ENCODE measurements at regions not wholly inside any gene's neighbourhood (a gene's known extent, or its start where the extent isn't known, plus 50 kb on each side); places are given as distances from the start of the nearest gene placed in this dataset.

DNA sequence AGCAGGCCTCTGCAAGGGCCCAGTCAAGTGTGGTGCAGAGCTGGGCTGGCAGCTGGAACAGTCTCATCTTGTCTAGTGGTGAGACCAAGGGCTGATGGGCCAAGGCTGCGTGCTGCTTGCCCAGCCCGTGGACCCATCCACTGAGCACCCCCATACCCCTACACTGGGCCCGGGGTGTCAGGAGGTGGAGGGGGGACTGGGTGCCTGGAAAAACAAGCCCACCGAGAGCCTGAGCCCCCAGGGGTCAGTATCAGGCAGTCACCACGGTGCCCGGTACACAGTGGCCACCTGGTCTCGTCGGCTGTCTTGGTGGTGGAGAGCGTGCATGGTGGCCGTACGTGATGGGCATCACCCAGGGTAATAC is 238.3 kb downstream of the SEC14L1 start:
- DNase-seq (ENCODE audit: low spot score), result no peak

DNA sequence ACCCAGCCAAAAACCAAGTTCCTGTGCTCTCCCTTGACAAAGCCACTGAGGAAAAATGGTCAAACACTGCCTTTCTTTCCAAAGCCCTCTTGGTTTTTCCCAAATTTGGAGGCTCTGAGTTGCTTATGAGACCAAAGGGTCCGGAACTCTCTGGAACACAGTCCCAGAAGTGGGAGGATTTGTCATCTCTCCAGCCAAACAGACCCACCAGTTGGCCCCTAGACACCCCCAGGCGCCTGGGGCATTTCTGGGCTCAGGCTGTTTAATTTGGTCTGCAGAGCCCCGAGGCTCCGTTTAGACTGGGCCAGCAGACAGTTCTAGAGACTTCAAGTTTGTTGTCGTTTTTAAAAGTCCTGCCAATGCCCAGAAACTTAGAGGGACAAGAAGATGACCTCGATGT is 239.1 kb downstream of the SEC14L1 start:
- DNase-seq (ENCODE audit: low spot score), result no peak

DNA sequence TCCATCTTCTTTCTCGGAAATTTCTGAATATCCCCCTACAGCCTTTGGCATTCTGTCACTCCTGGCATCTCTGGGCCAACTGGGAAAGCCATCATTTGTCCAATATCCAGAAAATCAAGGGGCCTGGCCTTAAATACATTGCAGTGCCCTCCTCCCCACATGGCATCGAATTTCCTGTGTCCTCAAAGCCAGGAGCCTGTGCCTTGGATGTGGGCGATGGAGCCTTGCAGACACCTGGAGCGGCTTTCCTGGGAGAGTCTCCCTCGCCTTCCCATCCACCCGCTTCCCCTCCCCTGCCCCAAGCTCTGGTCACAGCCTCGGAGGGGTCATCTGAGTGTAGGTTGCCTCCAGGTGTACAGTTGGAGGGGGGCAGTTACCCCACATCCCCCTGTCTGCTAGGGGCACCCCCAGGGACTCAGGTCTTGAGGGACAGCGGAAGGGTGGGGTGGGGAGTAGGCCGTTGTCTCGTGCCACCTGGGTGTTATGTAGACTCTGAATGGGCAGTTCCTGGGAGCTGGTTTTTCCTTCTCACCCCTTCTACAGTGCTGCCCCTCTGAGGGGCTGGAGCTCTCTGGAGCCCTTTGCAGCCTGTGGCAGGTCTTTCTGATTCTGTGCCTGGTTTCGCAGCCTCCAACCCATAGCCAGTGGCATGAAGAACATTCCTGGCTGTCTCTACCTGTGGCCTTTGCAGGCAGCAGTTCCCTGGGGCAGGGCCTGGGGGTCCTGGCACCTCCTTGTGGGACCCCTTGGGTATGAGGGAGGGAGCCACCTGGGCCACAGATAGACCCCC is 239.8 kb downstream of the SEC14L1 start:
- no peak for DNase-seq (ENCODE audit: low spot score)

DNA sequence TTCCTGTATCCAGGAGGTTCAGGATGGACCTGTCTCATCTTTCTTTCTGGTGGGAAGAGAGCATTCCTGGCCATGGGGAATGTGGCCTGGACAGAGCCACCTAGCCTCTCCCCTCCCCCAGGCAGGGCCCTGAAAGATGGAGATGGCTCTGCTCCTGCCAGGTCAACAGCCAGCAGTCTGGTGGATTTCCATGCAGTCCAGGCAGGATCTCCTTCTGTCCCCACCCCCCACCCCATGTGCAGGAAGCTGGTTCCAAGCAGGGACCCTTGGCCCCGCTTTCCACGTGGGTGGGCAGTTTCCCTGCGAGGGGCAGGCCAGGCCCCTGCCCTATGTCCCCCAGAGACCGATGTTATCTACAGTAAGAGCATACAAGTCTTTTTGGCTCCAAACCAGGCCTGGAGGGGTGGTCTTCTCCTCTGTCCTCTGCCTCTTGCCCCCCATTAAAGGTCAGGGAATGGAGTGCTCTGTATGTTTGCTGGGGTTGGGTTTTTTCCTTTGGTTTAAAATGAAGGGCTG is 240.5 kb downstream of the SEC14L1 start:
- no peak for DNase-seq (ENCODE audit: low spot score)

DNA sequence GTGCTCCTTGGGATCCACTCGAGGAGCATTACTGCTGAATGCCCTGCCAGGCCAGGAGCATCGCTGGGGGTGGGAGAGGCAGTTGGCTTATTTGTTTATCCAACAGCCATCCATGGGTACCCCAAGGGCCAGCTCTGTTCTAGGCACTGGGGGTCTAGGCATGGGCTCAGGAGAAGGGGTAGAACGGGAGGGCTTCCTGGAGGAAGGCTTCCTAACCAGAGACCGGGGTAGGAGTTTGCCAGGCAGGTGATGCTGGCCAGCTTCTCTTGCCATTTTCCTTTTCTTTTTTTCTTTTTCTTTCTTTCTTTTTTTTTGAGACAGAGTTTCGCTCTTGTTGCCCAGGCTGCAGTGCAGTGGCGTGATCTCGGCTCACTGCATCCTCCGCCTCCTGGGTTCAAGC is 241.0 kb downstream of the SEC14L1 start:
- DNase-seq (ENCODE audit: low spot score), result no peak

DNA sequence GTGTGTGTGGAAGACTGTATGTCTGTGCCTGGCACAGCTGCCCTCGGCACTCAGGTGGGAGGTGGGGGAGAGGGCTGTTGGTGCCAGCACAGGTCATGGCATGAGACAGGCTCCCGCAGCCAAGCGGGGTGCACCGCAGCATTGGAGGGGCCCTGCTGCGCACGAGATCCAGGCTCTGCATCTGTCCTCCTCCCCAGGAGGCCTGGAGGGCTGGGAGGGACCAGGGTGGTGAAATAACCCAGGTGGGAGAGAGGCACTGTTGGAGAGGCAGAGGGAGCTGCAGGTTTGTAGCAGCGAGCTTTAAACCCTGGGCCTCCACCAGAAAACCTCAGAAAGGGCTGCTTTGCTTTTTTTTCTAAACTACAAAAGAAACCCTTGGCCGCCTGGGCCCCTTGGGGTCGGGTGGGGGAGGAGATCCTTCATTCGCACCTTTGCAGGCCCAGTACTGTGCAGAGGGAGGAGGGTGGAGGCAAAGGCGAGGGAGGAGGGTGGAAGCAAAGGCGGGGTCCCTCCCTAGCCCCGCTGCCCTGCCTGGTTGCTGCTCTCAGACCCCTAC is 241.7 kb downstream of the SEC14L1 start:
- no peak for DNase-seq (ENCODE audit: low spot score)

DNA sequence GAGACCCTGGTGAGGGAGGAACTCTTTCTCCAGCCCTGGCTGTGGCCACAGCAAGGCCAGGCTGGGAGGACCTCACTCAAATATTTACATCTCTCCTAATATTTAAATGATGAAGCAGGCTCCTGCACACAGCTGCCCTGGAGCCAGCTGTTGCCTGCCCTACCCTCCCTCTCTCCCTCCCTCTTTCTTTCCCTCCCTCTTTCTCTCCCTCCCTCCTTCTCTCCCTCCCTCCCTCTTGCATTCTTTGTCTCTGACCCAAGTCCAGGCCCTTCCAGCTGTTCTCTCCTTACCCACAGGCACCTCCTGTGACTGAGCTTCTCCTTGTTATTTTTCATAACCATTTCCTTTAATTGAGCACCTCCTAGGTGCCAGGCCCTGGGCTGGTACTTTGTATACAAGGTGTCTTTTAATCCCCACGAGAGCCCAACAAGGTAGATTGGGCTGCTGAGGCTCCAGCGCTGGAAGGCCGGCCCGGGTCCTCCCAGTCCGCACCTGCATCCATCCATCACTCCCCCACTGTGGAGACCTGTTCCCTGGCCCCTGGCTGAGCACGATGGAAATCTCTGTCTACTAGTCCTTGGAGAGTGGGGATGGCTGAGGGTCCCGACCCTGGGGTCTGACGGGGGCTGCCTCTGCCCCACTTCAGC is 242.3 kb downstream of the SEC14L1 start:
- no peak for DNase-seq (ENCODE audit: low spot score)

DNA sequence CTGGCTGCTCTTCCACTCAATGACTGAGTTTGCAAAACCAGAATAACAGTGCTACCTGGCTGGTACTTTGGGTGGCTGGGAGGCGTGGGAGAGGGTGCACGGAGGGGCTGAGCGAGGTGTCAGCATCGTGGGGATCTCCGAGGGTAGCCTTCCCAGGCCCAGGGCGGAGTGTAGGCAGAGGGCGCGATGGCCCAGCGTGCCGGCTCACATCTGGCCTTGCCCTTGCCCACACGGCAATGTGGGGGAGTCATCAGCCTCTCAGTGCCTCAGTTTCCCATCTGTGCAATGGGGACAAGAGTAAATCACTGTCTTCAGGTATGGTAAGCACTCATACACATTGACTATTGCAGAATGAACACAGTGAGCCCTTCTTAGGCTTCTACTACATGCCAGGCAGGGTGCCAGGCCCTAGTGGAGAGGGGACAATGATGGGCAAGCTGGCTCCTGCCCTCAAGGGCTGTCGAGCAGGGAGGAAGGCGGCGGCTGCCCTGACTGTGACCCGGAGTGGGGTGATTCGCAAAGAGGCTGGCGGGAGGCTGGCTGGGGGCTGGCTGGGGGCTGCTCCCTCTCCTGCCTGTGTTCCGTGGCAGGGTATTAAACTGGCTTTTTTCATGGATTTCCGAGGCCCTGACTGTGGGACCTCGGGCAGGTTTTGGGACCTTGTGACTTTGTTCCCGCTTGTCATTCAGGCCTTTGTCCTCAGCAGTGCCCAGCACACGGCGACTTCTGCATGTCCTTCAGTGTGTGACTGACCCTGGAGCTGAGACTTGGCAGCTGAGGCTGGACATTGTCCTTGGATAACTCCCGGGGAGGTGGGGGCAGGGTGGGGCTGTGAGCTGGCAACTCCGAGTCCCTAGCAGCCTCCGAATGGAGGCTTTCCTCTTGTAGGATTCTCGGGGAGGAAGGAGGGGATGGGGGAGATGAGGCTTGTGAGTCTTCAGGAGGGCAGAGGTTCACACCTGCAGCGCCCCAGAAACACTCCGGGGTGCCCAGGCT is 243.1 kb downstream of the SEC14L1 start:
- DNase-seq (ENCODE audit: low spot score), result no peak

DNA sequence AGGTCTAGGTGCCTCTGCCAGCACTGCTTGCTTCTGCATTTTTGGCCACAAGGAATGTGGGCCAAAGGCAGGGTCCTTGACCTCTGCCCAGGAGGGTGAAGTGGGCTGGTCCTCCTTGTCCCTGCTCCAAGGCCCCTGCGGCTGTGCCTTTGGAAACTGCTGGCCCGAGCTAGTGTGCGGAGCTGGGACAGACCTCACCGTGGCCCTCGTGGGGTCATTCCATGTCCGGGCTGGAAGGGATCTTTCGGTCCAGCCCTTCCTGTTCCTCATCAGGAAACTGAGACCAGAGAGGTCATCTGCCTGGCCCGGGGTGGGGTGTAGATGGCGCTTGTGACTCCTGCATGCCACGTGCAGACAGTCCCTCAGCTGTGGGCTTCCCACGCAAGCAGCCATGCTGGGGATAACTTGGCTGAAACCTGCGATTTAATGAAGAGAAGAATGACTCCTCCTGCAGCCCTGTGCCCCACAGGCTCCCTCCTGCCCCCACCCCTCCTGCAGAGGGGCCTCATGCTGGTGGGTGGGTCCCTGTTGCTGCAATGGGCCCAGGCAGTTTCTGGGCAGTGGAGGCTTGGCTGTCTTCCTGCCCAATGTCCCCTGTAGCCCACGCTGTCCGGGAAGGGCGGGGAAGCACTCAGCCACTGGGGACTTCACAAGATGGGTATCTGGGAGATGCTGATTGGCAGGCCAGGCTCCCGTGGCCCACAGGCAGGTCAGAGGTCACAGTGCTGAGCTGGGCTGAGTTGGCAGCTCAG is 245.2 kb downstream of the SEC14L1 start:
- no peak for DNase-seq (ENCODE audit: low spot score)

DNA sequence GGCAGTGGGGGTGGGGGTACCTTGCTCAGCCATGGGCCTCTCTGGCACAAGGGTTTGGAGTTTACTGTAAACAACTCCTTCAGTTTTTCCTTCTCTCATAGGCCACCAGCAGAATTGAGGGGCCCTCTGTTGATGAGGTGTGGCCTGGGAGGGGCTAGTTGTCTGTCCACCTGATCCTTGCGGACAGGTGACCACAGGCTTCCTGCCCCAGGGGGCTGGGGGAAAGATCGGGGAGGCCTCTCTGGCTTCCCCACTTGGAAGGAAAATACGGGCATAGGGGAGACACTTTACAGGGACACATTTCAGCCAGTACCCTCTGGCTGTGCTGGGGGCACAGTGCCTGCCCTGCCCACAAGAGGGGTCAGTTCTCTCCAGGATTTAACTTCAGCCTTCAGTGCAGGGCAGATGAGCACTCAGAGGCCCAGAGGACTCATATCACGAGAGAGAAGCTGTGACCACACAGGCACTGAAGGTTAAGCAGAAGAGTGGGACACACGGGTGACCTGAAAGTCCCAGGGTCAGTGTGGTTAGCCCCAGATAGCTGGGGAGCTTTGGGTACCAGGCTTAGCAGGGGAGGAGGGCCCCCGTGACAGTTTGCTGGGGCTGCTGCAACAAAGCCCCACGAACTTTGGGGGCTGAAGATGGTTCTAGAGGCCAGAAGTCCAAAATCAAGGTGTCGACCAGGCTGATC is 245.9 kb downstream of the SEC14L1 start:
- DNase-seq (ENCODE audit: low spot score), result no peak

DNA sequence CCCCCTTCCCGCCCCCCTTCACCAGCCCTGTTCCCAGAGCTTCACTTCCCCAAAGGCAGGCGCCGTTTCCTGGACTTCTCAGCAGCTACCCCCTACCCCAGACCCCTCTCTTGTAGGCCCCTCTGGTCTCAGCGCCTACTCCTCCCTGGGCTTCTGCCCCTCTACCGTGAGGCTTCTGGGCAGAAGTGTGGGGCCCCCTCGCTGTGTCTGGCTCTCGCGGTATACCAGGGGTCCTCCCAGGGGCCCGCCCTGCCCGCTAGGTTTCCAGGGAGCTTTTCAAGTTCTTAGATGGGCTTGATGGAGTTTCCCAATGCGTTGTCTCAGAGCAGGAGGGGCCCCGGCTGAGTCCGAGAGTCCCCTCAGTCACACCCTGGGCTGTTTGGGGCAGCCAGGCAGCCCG is 247.1 kb downstream of the SEC14L1 start:
- no peak for DNase-seq (ENCODE audit: low spot score)

DNA sequence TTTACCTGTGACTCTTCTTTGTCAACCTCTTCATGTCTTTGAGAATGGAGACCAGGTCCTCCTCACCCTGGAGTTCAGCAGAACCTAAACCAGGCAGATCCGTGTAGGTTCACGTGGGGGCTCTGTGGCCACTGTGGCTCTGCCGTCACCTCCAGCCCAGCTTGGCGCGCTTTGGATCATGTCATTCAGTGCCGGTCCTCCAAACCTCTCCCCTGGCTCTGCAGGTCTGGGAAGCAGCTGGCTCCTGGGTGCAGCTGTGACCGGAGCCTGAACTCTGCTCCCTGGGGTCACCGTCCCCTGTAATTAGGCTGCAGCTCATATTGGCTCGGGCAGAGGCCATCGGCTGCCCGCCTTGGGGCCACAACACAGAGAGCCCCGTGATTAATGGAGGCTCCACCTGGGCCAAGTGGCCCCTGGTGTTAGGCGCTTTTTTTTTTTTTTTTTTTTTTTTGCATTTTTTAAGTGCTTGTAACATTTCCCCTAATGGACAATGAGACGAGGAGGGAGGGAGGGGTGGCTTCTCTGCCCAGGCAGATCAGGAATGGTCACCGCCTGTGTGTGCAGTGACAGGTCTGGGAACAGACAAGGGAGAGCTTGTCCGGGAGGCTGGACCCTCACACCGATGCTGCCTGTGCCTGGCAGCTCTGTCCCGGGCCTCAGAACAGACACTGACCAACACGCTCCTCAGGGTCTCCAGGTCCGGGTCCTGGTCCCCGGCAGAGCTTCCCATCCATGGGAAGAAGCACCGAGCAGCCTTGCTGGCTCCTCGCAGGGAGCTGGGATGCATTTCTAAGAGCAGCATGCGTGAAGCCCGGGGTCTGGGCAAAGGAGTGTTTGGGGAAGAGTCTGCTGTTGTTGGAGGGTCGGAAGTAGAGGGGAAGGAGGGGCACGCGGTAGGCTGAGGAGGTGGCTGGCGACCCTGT is 247.9 kb downstream of the SEC14L1 start:
- DNase-seq (ENCODE audit: low spot score), result no peak

DNA sequence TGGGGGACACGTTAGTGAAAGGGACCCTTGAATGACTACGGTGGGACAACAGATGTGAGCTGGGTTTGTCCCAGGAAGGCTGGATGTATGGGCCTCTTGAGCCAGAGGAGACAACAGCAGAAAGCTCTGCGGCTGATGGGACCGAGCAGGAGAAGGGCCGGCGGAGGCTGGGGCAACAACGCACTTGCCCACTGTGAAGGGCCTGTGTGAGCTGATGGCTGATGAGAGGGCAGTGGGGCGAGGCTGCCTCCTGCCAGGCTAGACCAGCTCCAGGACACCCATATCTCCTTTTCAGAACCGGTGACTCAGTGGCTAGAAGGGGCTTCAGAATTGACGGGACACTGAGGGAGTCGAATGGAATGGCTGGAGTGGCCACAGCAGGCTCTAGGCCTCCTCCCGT is 250.1 kb downstream of the SEC14L1 start:
- no peak for DNase-seq (ENCODE audit: low spot score)

DNA sequence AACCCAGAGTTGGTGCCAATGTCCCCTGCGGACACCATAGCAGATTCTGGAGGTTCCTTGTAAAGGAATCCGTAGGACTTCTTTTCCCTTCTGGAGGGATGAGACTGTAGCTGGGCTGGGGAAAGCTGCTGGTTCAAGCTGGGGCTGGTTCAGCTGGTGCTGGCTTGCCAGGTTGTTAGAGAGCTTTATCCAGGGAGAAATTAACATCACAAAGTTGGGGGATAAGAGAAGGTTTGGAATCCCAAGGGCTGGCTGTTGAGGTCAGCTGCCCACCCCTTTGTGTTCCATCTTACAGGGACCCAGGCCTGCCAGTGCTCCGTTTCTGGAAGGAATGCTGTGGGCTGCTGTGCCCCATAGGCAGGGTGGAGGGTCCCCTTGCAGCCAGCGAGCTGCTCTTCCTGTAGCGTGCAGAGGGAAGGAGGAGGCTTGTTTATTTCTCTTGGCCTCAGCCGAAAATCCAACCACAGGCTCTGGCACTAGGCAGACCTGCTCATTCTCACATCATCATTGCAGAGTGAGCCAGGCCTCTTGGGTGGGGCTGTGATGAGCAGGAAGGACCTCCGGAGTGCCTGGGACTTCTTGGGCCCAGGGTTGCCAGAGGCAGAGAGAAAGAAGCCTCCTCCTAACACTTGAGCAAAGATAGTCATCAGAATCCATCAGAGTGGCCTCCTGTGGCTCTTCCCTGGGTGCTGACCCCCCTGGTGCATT is 251.1 kb downstream of the SEC14L1 start:
- DNase-seq (ENCODE audit: low spot score), result no peak

DNA sequence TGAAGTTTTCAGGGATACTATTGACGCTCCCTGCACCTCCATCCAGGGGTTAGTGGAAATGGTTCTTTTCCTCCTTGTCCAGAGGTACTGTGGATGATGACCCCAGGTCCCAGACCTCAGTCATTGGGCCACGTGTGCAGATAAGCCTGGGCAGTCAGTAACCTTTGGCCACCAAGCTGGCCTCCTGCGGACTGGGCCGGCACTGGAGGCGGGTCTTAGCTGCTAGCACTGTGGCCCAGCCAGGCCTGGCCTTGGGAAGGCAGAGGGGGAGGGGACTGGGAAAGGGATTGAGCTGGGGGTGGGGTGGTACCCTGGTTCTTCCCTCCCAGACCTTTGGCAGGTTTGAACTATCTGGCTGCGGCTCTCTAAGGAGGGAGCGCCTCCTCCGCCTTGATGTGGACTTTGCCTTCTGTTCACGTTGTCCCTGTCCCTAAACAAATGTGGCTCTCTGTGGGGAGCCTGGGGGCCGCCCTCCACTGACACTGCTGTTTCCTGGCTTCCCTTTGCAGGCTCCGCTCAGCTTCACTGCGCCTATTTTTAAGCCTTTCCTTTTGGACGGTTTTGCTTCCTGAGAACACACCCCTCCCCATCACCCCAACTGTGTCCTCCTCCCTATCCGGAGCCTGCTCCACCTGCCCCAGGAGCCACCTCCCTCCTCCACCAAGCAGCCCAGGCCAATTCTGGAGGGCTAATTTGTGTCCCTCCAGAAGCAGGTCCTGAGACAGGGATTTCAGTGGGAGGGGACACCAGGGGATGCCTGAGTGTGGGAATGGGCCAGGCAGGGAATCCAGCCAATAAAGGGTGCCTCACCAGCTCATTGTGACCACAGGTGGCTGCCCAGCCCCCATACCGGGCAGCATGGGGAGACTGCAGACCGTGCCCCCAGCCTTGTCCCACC is 251.9 kb downstream of the SEC14L1 start:
- no peak for DNase-seq (ENCODE audit: low spot score)

DNA sequence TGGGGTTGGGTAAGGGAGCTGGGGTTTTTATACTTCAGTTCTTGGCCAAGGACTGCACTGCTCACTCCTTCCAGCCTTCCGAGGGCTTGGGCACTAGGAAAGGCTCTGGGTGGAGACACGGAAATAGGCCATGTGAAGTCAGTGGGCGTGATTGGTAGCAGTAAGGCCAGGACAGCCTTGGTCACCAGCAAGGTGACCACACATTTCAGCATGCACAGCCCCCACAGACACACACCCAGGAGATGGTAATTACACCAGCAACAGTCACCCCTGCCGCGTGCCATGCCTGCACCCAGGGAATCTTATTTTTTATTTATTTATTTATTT is 252.5 kb downstream of the SEC14L1 start:
- DNase-seq (ENCODE audit: low spot score), result no peak

DNA sequence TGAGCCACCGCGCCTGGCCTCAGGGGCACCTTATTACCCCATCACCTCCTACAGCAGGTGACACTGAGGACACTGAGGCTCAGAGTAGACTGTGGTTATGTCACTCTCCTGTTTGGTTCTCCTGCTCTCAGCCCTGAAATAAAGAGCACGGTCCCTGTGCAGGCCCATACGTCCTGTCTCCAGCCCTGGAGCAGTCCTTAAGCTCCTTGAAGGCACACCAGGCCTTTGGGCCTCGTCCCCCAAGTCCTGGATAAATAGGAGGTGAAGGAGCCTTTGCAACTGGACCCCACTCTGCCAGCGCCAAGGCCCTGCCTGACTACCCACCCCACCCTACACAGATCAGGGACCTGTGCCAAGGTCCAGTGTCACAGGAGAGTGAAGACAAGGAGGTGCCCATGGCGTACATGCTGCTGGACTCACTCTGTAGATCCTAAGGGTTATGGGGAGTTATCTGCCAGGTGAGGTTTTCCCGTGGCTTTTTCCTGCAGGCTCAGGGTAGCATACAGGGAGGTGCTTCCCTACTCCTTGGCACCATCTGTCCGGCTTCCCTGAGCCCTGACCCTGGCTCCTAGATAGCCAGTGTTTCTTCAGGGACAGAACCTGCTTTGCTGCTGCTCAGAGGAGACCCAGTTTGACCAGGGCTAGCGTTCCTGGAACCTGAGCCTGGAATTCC is 253.2 kb downstream of the SEC14L1 start:
- no peak for DNase-seq (ENCODE audit: low spot score)

Measured in kidney capillary endothelial cell (primary cell).